ENCODE measurements at regions not wholly inside any gene's neighbourhood (a gene's known extent, or its start where the extent isn't known, plus 50 kb on each side); places are given as distances from the start of the nearest gene placed in this dataset.
A peak's percentile ranks its signal among the peaks of the same experiment; 100 is the strongest.

GRCh38 chr1:55958498-55958897, 620.9 kb downstream of the PLPP3 start:
- SMC1A ChIA-PET (ENCODE audit: uncharacterized antibody, unreplicated experiment) = interaction anchor here (0.8 to 2.4 kb wide), 14 partner anchors 10 to 626 kb away, joined by 3 to 9 read pairs (median 4); no protein-coding TSS in a partner anchor
- Histone ChIP-seq H3K79me2 (ENCODE audit: control insufficient read depth, insufficient read depth, low read length) (no peaks in the 10 kb centered on the region), H3K4me1 (ENCODE audit: control insufficient read depth, insufficient read depth, low read length) (no peaks in the 10 kb centered on the region), H3K27ac (ENCODE audit: control insufficient read depth, insufficient read depth) (no peak overlapping the region), H3K4me3 (no peak overlapping the region), H3K27me3 (replicated peaks in 1 of 2; ENCODE audit: control insufficient read depth in 2 of 2, insufficient read depth in 2 of 2, low read length in 1 of 2) (no peaks in the 10 kb centered on the region; a peak in 1 of 4 replicates), H2AFZ (ENCODE audit: control insufficient read depth, low read depth, low read length) (no peak overlapping the region), H3K9me3 (replicated peaks; ENCODE audit: control insufficient read depth, insufficient read depth, low read length) (no peaks in the 10 kb centered on the region; the same call in 2 of the 3 replicates), H3K9ac (ENCODE audit: control insufficient read depth, insufficient read depth, low read length) (no peak overlapping the region), H4K20me1 (ENCODE audit: control insufficient read depth, insufficient read depth) (no peaks in the 10 kb centered on the region), H3K36me3 (ENCODE audit: control insufficient read depth in 2 of 2, insufficient read depth in 2 of 2, low read length in 1 of 2) (no peaks in the 10 kb centered on the region), H3K4me2 (ENCODE audit: control insufficient read depth, insufficient read depth) (no peak overlapping the region)
- POLR2A ChIA-PET = interaction anchor here (1.0 kb wide), 1 partner anchor 15 kb away, joined by 3 read pairs; no protein-coding TSS in a partner anchor
- peak; percentile 49 for TF ChIP-seq ZNF687 (IDR thresholded peaks at IDR 0.05)
- no peak for TF ChIP-seq SIX5 (IDR thresholded peaks at IDR 0.05; ENCODE audit: low read depth, low read length, severe bottlenecking)
- peak; percentile 30; the same call in 1 of the 2 replicates for TF ChIP-seq RUNX3 (IDR thresholded peaks at IDR 0.05; ENCODE audit: low read length)
- no peak for TF ChIP-seq IKZF1 (conservative IDR thresholded peaks at IDR 0.05)
- FAIRE-seq (no peak), DNase-seq (ENCODE audit: low read depth, low spot score) (peak; percentile 8), ATAC-seq (peak; percentile 79)
- no TSS peak for BruUV-seq (replicated peaks)
- RAD21 ChIA-PET (ENCODE audit: unreplicated experiment) = interaction anchor here (1.2 to 2.0 kb wide), 5 partner anchors 30 to 625 kb away, joined by 3 to 6 read pairs (median 4); no protein-coding TSS in a partner anchor
- intact Hi-C loops (cut with micrococcal nuclease; ENCODE audit: unreplicated experiment) = no loop called here
- CTCF ChIA-PET = interaction anchor here (0.6 to 1.6 kb wide), 7 partner anchors 9 to 646 kb away, joined by 3 to 6 read pairs (median 4); no protein-coding TSS in a partner anchor
- in situ Hi-C loops (cut with MboI) = no loop called here
- 30% methylated on average over 2 of the region's 2 CpGs for WGBS (ENCODE audit: insufficient coverage, insufficient replicate concordance, low lambda C conversion rate, missing lambda C conversion rate)
